Pons (tissue), 1 donor: ENCODE measurements at regions not wholly inside any gene's neighbourhood (a gene's known extent, or its start where the extent isn't known, plus 50 kb on each side); places are given as distances from the start of the nearest gene placed in this dataset.
"Not testable (repeated sequence)": the region's sequence is repeated elsewhere in the genome, so short reads cannot be mapped to it uniquely, and the experiment has no call there.

ENCODE experiments used
- DNase-seq: peaks from one replicate; pipeline ENCODE4 v3.0.0-alpha.2; 2016; ENCODE audit warnings: low spot score

DNA sequence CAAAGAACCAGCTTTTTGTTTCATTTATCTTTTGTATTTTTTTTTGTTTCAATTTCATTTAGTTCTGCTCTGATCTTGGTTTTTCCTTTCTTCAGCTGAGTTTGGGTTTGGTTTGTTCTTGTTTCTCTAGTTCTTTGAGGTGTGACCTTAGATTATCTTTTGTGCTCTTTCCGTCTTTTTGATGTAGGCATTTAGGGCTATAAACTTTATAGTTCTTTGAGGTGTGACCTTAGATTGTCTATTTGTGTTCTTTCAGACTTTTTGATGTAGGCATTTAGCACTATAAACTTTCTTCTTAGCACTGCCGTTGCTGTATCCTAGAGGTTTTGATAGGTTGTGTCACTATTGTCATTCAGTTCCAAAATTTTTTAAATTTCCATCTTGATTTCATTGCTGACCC is 224.3 kb upstream of the COBL start:
- not testable (repeated sequence) for DNase-seq

DNA sequence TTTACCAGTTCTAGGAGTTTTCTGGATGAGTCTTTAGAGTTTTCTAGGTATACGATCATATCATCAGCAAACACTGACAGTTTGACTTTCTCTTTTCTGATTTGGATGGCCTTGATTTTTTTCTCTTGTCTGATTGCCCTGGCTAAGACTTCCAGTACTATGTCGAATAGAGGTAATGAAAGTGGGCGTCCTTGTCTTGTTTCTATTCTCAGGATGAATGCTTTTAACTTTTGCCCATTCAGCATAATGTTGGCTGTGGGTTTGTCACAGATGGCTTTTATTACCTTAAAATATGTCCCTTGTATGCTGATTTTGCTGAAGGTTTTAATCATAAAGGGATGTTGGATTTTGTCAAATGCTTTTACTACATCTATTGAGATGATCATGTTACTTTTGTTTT is 223.2 kb upstream of the COBL start:
- no peak for DNase-seq

DNA sequence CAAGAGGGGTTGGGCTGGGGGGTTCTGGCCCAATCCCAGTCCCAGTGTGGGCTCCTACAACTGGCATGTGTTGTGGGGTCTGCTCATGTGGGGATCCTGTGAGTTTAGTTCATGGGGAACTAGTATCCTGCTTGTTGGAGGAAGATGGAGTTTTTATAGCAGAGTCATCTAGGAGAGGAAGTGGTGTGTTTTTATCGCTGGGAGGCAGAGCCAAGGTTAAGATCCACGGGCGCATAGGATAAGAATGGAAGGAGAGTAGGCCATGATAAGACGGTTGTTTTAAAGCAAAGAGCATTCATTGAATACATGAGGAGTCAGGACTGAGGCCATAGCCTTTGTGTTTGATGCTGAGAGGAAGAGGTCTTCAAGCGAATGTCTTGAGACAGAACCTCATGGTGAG is 211.6 kb upstream of the COBL start:
- no peak for DNase-seq

DNA sequence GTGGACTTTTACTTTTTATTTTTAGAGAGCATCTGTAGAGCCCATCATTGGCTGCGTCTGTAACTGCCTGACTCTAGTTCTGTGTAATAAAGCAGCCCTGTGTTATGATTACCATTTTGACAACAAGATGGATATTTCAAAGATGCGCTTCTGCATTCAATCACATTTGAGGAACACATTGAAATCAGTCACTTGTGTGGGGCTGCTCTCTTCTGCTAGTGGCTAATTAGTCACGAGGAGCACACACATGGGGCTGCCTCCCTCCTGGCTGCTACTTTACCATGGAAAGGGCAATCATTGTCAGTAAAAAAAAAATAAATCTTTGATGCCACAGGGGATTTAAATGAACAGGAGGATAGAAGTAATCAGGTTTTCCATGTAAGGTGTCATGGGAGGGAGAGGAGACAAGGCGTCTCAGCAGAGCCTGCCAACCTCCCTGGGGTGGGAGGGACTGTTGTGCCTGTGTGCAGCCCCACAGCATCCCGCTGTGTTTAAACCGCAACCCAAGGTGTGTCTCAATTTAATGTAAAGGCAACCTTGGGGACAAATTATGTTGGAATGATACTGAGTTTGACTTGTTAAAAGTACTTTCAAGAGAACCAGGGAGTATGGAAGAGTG is 205.2 kb upstream of the COBL start:
- DNase-seq: no peak

DNA sequence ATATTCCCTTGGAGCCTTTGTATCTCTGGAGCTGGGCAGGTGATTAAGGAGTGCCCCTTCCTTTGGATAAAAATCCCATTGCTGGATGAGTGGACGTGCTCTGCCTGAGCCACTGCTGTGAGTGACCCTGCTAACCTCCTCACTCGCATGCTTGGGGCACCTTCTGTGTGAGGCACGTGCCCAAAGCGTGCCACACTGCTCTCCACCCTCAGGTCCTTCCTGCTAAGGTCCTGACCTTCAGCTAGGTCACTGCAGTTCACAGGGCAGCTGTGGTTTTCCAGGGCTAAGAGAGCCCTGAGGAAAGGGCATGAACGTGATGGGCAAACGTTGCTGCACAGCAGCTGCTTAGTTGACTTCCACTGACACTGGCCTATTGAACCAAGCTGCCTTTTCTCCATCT is 204.4 kb upstream of the COBL start:
- DNase-seq: no peak

DNA sequence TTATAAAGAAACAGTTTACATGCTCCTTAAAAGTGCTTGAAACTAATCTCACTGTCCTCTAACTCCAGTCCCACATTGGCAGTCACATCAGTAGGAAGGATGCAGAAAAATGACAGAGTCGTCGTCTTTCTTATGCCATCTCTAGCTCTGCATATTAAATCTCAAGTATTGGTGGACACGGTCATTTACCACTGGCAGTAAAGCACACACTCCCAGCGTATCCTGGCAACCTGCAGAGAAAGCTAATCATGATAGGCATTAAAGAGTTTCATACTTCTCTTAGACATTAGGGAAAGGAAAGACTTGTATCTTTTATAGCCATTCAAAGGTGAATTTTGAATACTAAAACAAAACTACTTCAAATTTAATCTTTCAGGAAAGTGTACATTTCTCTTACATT is 202.0 kb upstream of the COBL start:
- DNase-seq: no peak

DNA sequence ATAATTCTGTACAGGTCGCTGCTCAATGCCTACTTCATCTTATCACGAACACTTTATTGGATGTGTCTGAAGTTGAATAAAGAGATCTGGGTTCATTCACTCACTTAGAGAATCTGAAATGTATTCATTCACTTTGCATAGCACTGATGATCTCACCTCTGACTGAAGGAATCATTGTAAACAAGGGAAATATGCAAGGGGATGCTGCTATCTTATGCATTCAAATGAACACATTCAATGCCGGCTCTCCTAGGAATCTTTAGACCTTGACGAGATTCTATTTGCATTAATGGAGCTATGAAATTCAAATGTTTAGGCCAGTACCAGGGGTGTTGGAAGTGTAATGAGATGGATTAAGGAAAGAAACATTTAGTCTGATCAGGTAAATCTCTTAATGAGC is 200.6 kb upstream of the COBL start:
- DNase-seq: no peak

DNA sequence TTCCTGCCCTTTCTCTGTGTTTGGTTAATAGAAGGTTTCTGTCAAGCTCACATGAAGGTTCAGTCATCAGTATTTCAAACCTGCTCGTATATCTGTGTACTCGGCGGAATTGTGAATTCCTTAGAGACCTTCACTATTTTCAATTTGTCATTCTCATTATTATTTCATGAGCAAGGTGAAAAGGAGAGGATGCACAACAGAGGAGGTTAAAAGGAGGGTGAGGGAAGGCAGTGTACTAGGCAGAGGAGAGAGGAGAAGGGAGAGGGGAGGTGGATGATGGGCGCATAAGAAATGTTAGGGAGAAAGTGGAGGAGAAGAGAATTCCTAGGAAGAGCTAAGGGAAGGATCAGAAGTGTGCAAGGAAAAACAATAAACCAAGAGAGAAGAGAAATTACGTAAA is 185.0 kb upstream of the COBL start:
- no peak for DNase-seq

DNA sequence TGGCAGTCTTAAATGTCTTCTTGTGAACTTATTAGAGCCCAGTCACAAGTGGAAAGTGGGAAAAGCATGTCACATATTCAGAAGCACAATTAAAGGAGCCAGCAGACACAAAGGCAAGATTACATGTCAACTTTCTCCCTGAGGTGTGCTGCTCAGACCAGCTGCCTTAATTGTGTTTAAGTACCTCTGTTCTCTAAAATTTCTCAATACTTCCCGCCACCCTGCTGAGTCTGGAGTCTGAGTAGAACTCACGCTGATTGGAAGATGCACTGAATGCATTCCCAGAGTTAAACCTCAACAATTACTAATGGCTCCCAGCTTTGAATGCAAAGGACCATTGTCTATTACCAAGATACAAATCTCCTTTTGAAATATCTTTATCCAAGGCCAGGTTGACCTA is 166.4 kb upstream of the COBL start:
- no peak for DNase-seq

DNA sequence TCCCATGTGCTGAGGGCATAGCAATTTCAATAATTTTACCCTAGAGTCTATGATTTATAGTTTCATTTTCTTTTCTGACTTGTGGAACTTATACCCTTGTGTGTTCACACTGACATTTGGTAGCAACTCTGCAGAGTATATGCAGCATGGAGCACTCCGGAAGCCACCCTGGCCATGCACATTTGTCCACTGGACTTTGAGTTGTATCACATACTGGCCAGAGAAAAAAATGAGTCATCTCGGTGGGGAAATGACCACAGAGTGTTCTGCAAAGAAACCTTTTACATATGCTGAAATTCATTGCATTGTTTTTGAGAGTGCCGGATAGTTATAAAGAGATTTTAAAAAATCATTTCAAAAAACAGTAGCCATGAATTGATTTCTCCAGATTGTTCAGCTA is 164.8 kb upstream of the COBL start:
- no peak for DNase-seq

DNA sequence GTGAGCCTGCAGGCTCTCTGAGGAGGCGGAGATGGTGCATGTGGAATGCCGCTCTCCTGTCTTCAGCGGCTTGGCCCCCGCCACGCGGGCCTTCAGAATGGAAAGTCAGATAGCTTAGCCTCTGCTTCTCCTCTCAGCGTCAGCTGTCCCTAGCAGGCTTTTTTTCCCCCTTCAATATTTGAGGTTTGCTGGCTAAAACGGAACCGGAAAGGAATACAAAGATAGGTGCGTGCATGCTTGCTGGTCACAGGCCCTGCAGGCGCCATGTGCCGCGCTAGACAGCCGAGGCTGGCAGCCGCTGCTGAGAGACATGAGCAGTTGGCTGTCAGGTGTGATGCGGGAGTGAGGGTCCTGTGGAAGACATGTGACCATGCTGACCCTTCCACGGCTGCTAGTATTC is 161.2 kb upstream of the COBL start:
- no peak for DNase-seq

DNA sequence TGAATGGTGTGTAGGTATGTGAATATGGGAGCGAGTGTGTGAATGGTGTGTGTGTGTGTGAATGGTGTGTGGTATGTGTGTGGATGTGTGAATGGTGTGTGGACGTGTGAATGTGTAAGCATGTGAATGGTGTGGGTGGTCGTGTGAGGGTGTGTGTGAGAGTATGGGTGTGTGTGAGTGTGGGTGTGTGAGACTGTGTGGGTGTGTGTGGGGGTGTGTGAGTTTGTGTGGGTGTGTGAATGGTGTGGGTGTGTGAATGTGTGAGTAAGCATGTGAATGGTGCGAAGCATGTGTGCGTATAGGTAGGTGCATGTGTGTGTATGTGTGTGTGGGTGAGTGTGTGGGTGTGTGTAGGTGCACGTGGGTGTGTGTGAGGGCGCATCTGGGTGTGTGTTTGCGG is 160.7 kb upstream of the COBL start:
- DNase-seq: no peak

DNA sequence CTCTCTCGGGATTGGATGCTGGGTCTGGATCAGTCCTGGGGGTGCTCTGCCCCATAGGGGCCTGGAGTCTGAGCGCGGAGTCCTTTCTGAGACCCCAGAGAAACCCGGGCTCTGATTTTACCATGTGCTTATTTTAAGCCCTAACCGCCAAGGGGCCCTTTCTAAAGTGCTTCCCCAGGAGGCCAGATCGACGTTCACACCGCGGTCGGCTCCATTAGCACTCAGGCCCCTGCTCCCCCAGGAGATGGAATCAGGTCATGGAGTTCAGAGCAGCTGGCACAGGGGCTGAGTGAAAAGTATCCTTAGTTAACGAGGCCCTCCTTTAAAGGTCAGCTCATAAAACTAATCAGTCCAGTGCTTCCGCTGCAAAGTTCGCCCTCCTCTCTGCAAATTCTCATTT is 159.4 kb upstream of the COBL start:
- no peak for DNase-seq

DNA sequence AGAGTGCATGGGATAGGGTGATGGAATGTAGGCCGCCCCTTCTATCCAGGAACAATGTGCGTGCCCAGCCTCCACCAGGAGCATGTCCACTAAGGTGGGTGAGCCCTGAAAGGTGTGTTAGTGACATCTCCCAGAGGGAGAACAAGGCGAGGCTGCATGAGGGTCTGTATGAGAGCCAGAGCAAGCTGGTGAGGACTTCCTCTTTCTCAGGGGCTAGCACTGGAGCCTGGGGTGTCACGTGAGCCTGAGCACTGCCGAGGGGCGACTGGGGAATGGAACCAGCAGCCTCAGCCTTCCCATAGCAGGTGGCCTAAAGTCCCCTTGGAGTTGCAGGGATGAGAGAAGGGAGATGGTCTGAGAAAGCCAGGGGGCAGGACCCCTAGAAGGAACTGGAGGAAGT is 156.3 kb upstream of the COBL start:
- no peak for DNase-seq

DNA sequence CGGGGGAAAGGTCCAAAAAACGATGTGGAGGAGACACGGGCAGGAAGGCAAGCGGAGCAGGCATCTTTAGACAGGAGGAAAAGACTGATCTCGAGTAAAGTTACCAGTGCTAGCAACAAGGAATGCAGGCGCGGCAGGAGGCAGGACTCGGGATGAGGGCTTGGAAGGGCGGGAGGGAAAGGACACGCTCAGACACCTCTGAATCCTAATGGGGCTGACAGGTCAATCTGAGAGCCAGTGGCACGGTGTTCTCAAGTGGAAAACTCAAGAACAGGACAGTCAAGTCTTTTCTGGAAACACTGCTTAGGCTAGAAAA is 155.3 kb upstream of the COBL start:
- DNase-seq: no peak

DNA sequence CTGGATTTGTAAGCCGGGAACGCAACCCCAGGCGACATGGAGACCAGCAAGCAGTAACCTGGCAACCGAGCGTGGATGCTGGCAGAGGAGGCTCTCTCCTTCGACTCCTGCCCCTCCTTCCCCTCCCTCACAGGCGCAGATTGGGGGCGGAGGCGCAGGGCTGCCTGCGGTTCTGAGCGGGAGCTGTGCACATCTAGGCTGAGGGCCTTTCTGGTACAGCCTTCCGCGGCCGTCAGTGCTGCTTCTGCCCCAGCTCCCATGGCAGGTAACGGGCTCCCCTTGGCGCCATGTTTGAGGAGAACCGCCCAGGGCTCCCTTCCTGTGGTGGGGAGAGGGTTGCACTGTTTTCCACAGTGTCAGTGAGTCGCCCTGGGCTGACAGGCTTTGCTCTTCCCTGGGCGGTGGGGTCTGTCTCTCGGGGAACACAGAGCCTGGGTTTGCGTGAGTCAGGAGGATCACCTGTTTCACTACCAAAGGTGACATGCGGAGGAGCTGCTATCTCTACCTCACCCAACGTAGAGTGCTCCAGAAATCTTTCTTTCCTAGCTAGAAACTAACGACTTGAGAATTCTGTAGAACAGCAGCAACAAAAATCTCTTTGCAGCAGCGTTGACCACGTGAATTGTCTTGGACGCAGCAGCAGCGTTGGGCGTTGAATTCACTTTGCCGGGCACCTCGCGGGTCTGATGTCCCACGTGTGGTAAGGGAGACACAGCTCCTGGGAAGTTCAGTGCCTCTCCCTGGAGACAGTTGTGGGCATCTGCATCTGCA is 154.8 kb upstream of the COBL start:
- DNase-seq: no peak

DNA sequence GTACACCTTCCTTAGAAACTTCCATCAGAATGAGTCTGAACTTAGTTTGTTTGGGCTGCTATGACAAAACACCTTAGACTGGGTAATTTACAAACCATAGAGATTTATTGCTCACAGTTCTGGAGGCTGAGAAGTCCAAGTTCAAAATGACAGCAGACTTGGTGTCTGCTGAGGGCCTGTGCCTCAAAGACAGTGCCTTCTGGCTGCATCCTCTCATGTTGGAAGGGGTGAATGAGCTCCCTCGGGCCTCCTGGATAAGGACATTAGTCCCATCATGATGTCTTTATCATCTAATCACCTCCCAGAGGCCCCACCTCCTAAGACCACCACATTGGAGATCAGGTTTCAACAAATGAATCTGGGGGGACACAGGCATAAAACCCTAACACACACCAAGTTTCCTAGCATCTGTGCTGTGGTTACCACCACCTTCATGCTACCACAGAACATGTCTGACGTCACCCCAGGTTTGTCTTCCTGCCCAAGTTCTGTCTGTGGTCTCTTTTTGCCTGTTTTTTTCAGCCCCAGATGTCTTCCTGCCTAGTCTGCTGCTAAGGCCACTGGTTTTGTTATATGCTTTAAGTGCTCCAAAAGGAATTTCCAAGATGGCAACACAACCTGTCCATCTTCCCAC is 150.9 kb upstream of the COBL start:
- no peak for DNase-seq

DNA sequence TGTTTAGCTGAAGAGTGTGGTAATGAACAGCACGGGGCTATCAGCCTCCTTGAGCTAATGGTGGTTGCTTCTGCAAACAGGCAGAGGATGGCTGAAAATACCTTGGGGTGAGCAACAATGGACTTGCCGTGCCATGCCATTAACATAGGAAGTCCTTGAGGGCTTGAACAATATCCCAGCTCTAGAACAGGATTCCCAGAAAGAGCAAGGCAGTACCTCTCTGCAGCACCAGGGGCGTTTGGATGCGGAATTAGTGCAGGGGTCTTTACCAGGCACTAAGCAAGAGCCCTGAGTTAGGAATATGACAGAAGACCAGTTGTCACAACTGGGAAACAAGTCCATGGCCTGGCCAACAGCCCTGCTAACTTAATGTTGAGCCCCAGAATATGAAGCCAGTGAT is 143.2 kb upstream of the COBL start:
- no peak for DNase-seq

DNA sequence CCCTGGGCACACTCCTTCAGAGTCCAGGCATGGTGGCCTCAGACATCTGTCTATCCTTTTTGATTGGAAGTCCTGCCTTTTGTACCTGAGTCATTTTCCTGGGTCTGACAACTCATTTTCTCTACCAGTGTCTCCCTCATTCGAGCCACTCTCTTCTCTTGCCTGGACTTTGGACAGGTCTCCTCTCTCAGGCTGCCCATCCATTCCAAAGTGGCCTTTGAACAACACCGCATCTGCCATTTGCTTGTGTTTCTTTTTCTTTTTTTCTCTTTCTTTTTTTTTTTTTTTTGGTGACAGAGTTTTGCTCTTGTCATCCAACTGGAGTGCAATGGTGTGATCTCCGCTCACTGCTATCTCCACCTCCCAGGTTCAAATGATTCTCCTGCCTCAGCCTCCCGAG is 142.1 kb upstream of the COBL start:
- DNase-seq: no peak

DNA sequence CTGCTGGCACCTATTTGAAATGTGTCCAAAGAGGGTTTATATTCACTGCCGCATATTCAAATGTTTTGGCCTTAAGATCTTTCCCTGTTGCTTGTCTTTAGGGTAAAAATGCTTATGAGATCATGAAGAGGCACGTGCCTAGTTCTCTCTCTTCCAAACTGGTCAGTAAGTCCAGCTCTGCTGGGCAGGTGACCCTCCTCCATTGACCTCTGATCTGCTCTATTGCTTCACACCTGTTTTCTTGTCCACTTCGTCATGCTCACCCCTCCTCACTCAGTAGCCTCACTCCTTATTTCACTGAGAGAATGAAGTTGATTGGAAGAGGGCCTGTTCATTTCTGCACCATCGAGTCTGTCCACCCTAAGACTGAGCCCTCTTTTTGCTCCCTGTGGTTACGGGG is 140.5 kb upstream of the COBL start:
- DNase-seq: no peak

DNA sequence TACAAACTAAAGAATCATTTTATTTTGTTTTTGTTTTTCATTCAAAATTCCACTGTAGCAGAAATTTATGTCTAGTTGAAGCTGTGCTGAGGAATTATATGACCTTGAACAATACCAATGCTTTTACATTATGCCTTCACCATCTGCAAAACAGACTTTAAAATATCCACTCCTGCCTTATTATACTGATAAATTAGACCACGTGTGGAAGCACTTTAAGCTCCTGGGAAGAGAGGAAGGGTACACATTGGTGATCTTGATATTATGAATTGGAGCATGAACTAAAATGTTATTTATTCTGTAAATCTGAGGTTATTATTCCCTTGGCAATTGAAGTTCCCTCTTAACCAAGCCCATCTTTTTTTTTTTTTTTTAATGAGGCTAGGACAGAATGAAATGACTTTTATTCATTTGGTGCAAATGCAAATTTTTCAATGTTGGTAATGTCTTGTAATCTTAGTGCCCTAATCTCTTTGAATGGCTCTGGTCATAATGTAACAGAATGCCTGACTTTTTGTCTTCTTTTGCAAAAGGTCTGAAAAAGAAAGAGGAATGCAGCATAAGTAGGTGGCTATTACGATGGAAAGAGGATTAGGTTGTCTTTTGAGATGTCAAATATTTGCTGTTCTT is 139.9 kb upstream of the COBL start:
- DNase-seq: no peak

DNA sequence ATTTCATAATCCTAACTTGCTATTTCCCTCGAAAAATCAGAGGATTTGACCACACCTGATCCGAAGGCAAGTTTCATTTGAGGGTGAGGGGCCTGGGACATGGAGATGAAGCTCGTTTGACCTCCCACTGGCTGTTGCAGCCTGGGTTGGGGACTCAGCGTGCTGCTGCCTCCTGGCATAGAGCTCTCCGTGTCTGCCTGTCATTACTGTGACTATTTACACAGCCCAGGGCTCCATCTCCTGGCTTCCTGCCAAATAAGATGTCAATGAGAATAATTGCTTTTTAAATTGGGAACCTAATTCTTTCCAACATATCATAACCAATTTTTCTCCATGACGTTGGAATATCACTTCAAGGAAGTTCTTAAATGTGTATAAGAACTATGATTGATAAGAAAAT is 139.3 kb upstream of the COBL start:
- no peak for DNase-seq

DNA sequence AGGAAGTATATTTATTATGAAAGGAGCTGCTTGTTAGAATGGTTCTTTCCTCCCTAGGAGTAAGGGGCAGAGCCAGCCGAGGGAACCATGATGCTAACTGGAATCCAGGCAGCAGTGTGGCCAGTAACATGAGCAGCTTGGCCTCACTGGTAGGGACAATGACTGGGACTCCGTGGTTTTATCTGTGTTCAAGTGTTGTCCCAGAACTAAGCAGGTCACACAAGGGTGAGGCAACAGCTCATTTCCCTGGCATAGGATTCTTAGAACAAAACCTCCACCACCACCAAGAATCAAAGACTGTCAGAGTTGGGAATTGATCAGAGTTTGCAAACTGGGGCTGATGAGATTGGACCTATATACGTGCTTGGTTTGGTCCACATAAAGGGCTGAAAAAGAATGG is 138.9 kb upstream of the COBL start:
- DNase-seq: no peak
